GM18498 (cell line): ENCODE measurements at regions not wholly inside any gene's neighbourhood (a gene's known extent, or its start where the extent isn't known, plus 50 kb on each side); places are given as distances from the start of the nearest gene placed in this dataset.

Source experiments
- ATAC-seq: cut with Tn5 transposase; IDR thresholded peaks from one replicate; pipeline ENCODE4 v1.9.1; 2021; ENCODE audit warnings: mild to moderate bottlenecking, moderate library complexity; ENCODE audit not compliant: unreplicated experiment

DNA sequence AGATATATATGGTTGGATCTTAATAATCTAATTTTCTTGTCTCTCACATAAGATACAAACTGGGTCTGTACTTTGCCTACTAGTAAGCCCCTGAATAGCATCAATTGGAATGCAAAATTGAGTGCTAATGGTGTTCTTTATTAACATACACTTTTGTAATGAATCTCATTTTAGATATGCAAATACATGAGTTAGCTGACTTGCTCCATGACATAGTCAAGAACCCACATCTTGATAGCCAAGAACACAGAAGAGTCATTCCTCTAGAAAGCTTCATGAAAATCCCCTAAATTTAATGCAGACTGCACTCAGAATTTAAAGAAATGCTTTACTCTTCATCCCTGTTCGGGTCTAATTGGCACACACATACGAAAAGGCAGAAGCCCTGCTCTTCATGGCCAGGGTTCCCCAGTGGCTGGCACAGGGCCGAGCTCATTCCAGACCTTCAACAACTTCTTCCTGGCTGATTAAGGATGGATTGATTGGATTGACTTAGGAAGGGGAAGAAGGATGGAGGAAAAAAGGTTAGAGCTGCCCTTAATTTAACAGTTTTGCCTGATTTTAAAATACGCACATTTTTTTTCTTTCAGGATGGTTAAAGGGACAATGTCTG, 431.1 kb upstream of the KLF6 start:
- no peak for ATAC-seq

DNA sequence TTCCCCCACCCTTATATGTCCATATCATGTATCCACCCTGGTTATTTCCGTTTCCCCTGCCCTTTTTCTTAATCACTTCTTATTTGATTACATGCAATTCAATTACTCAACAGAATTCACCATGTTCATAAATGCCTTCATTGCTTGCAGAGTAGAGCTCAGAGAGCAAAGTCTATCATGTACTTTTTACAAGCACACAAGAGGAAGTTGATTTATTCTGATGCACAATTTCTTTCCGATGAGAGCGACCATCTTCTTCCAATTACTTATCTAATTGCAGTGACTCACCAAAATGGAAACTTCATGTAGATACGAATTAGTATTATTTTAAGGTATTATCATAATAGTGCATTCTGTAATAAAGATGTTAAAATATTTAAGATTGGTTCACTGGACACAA, 430.5 kb upstream of the KLF6 start:
- ATAC-seq, result no peak

DNA sequence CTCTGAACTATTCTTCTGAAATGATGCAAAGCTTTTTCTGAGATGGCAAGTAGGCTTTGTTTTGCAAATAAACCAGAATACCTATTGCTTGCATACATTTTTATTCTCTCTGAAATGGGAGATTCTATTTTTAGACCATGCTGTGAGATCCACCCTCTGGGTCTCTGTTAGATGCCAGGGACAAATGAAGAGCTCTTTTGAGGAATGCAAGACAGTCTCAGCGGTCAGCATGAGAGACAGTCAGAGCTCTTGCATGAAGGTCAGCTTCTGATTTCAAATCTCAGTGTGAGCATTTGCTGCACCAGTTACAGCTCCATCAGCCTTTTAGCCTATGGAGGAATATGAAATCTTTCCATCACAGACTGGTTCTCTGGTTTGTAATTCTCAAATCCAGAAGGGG, 429.9 kb upstream of the KLF6 start:
- no peak for ATAC-seq

DNA sequence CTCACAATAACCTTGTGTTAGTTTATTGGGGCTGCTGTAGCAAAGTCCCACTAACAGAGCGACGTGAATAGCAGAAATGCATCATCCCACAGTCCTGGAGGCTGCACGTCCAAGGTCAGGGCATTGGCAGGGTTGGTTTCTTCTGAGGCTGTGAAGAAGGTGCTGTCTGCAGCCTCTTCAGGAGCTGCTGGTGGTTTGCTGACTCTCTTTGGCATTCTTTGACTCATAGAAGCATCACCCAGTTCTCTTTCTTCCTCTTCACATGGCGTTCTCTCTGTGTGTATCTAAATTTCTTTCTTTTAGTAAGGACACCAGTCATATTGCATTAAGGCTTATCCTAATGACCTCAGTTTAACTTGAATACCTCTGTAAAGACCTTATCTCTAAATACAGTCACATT, 428.4 kb upstream of the KLF6 start:
- no peak for ATAC-seq

DNA sequence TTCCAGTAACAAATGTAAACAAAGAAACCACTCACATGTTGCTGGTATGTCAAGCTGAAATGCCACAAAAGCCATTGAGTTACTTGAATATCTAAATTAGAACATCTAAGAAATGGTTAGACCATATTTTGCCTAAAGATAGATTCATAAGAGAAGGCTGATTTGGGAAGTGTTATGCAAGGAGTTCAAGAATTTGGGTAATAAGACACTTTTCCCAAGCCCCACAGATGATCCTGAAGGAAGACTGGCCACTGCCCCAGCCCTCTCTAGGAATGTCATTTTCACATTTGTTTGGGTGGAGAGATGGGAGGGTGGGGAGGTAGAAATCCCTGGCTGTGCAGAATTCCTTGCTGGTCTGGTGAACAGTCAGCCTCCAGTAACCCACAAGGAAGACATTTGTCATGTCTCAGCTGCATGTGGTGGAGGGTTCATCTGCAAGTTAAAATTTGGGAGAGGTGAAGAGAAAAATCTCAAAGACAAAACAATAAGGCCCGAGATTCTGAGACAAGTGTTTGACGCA, 427.2 kb upstream of the KLF6 start:
- no peak for ATAC-seq

DNA sequence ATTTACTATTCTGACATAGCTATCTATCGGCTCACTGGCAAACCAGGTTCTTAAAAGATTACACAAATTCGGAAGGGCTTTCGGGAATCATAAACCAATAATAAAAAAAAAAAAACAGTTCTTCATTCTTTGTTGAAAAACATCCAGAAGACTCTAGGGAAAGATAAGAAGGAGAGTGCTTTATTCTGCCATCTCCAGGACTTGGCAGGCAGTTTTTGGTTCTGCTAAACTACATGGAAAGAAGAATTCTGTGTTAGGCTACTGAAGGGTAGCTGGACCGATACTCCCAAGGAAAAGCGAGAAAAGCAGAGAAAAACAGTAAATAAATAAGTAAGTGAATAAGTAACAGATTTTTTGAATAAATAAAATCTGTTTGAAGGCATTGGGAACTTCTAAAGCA, 423.5 kb upstream of the KLF6 start:
- ATAC-seq, result no peak

DNA sequence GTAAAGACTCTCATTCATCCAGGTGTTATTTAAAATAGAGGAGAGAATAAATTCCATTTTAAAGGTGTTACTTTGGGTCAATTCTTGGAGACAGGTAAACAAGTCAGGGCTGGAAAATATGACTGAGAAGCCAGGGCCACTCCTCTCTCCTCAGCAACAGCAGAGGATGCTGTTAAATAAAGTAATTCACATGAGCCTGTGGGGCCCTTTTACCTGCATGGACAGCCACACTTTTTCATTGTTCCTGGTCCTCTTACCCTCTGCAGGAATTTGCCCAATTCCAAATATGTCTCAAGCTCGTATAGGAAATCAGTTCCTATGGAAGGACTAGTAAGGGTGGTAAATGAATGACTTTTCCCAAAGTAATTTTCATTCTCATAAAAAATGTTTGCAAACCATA, 420.1 kb upstream of the KLF6 start:
- no peak for ATAC-seq

DNA sequence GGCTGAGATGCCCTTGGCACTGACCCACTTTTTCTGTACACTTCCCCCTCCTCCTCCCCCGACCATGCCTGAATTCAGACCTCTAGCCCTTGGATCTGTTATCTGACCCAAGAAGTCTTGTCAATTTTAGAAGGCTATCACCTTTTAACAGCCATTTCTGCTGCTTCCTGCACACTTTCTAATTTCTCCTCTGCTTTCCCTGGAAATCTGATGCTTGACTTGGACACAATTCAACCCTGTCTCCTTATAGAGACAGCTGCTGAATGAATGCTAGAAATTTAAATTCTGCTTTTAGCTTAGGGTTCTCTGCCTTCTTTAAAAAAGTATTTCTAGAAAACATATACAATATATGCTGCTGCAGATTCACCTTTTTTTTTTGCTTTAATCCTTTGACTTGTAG, 417.9 kb upstream of the KLF6 start:
- ATAC-seq, result no peak

DNA sequence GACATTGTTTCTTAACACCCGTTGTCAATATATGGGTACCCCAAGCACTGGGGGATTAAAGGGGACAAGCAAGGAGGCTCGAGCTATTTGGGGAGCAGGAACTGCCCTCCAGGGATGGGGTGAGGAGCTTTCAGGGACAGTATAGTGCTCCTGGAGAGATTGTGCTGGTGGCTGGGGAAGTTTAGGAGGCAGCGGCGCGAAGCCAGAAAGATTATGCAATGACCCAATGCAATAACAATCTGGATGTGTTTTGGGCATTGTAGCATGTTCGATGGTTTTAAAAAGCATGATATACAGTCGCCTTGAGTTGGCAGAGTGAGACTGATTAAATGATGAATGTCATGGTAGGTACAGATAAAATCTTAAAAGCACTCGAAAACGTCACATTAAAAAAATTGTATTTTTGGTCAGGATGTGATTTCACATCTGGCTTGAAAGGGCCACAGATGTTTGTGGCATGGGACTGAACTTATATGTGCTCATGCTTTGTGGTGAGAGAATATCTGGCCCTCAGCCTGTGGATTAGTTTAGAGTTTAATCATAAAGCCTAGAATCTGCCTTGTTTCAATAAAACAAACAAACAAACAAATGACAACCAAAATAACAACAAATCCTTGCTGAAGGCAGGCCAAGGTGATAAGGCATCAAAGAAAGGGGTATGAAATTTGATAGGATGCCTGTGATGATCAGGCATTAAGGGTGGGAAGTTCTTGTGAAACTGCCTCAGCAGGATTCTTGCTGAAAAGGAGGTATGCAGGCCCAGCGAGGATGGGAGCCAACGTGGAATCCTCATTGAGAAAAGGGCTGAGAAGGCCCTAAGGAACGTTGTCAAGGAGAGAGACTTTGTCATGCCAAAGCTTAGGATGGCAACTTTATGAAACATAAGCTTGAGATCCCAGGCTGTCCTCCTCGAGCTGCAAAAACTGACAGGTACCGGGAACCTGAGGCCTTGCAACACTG, 417.1 kb upstream of the KLF6 start:
- no peak for ATAC-seq

DNA sequence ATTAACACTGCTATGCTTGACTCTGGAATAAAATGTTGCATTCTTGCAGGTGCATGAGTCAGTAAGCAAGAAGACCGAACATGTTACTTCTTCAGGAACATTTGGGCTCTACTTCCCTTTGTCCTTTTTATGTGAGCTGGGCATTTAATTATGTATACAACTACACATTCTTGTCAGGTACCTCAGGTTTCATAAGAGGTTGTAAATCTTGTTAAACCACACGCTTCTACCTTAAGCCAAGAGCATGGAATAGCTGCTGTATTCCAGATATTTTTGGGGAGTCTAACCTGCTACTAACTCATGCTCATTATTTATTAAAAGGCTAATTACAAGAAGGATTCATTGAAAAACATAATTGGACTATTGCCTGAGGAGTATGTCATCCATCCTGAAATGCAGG, 414.2 kb upstream of the KLF6 start:
- no peak for ATAC-seq

DNA sequence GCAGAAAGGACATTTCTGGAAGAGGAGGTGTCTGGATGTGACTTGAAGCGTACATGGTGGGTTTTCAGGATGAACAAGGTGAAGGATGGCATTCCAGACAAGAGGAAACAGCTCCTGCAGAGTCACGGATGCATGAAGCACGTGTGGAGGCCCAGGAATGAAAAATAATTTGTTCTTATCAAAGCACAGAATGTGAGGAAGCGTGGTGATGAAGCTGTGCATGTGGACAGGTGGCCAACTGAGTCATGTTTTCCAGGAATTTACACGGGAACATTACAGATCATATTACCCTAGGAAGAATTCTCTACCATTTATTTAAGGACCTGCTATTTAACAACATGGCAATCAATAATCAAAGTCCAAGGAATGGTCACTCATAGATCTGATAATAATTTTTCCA, 413.2 kb upstream of the KLF6 start:
- ATAC-seq, result no peak

DNA sequence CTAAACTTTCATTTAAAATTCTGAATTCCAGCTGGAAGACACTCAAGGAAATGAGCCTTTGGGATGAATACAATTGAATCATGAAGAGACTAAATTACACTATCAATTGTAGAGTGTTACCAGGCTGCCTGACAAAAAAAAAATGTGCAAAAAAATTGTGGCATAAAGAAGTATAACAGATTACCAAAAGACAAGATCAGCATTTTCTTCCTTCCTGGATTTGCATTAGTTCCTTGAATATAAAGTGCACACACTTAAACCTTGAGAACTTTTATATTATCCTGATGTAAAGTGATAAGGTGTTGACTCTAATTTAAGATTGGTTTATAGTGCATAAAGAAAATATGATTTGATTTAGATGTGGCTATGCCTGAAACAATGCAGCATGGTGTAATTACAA, 412.7 kb upstream of the KLF6 start:
- no peak for ATAC-seq

DNA sequence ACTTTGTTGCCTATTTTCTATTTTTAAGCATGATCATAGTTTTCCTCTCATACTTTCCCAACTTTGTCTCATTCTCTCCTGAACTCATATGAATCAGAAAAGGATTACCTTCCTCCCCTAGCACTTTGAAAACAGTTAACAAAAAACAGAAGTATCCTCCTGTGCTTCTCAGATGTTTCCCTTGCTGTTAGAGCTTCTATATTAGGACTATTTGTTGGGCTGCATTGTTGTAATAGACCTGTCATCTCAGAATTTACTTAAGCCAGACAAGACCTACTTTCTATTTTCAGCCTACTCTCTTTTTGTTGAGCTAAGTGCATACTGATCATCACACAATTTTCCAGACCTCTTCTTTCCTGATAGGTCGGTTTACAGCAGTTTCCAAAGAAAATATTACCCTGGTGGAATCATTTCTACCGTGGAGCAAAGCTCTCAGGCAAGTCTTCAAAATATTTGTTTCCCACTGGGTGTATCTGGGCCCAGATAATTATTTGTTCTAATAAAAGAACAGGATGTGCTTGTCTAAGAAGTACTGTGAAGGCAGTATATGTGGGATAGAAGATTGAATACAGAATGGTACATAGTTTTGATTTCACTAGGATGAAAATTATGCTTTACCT, 411.9 kb upstream of the KLF6 start:
- ATAC-seq, result no peak

DNA sequence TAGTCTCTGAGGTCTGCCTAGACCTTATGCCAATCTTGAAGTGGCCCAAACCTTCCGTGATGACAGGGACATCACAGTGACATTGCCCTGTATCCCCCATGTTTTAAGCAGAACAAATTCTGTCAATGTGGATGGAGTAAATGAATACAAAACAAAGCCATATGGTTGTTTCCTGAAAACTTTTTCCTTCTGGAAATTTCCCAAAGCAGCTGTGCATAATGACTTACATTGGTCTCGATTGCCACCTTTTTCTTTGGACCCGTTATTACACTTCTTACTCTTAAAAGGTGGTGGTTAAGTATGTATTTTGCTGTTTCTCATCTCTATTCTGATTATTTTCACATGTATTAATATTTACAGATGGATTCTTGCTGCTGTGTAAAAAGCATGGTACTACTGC, 411.2 kb upstream of the KLF6 start:
- no peak for ATAC-seq

DNA sequence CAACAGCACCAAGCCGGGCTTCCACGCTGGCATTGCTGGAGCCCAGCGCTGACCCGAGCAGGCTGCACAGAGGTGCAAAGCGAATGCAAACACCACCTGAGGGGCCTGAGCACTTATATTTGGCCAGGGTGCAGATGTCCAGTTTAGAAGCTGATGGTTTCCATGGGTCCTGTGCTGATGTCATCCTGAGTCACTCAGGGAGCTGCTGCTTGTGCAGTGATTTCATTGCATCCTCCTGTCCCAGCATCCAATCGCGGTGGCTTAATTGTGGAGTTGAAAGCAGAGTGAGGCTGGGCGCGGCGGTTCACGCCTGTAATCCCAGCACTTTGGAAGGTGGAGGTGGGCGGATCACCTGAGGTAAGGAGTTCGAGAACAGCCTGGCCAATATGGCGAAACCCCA, 410.2 kb upstream of the KLF6 start:
- no peak for ATAC-seq

DNA sequence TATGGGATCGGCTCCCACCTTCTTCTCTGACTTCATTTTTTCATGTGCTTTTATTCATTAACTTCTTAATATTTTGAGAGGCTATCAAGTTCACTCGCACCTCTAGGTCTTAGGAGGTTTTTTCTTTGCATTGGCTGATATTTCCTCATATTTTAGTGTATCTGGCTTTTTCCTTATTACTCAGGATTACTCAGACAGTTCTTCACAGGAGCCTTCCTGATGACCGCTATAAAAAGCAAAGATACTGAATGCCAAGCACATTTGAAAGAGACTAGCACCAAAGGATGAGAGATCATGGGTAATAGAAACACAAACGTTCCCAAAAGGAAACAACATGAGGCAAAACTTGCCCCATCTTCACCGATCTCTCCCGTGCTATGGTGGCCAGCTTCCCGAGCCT, 409.2 kb upstream of the KLF6 start:
- ATAC-seq, result no peak

DNA sequence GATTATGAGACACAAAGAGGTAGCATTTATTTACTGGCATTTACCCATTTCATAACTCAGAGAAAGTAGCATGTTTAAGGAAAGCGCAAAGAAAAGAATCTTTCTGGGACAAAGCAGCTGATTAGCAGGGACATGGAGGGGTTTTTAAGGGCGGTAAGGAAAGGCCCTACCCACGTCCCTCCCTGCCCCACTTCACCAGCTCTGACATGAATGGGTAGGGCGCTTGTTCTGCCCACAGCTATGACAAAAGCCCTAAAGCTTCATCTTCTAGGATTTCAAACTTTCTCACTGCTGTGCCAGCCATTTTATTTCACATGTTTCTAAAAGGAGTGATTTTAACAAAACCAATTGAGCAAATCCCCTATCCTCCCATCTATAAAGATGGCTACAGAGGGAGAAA, 406.9 kb upstream of the KLF6 start:
- ATAC-seq, result no peak

DNA sequence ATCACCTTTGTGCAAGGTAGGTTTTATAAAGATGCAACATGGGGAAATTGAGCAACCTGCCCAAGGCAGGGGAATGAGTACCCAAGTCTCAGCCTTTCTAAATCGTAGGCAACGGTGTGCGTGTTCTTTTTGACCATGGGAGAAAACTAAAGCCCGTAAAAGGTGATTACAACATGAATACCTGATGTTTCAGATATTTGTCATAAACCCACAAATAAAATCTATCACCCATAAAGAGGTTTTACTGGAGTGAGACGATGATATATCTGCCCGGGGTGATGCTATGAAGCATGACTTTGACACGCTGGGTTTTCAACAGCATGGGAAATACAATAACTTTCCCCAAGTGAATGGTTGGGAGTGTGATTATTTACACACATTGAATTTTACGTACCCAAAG, 406.3 kb upstream of the KLF6 start:
- ATAC-seq, result no peak

DNA sequence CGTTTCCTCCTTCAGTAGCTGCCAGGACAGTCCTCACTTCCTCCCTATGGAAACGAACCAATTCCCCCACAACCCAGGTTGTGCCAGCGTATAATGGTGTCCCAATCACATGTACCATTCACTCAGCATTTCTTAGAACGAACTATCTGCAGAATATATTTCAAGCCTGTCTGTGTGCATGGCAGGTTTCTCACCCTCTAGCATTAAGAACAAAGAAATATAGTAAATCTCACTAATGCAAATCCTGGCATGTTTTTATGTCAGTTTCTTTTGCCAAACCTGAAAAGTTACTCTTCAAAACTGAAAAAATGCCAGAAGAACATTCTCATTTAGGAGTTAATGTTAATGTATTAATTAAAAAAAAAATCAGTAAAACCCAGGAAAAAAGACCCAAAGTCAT, 405.9 kb upstream of the KLF6 start:
- no peak for ATAC-seq

DNA sequence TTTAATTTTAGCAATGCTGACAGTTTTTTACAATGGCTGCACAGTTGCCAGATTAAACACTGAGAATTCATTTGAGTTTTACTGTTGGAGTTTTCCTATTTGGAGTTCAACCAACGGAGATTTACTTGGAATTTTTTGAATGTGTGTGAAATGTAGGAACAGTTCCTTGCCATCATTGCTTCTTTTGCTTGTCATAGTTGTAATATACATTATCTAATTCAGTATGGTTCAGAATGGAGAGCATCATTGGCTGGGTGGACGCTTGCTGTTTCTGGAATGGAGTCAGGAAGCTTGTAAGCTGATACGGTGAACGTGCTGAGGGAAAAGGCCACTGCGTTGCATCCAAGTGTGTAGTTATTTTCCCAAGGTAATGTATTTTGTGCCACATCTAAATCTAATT, 404.3 kb upstream of the KLF6 start:
- ATAC-seq, result no peak

DNA sequence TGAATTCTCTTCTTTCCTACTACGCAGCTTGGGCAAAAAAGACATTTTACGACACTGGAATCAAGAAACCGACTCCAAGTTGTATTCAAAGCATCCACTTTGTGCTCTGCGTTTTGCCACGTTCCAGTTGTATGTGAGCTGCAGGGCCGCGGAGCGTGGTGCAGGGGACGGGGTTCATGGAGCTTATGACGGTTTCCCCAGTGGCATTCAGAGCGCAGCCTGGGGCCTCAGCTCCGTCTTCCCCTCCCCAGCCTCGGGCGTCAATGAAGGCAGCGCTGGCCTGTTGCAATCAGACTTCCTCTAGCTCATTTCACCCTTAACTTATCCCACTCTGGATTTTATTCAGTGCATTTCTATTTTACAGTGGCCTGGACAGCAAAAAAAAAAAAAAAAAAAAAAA, 403.4 kb upstream of the KLF6 start:
- no peak for ATAC-seq
